HG02798 (cell line): ENCODE measurements at regions not wholly inside any gene's neighbourhood (a gene's known extent, or its start where the extent isn't known, plus 50 kb on each side); places are given as distances from the start of the nearest gene placed in this dataset.
"Not testable (repeated sequence)": the region's sequence is repeated elsewhere in the genome, so short reads cannot be mapped to it uniquely, and the experiment has no call there.

Experiments
- ATAC-seq: cut with Tn5 transposase; IDR thresholded peaks from one replicate; pipeline ENCODE4 v1.9.1; 2021; ENCODE audit warnings: mild to moderate bottlenecking; ENCODE audit not compliant: unreplicated experiment, poor library complexity

GRCh38 chr4:138595731-138596460 lies 353.7 kb upstream of the SLC7A11 start:
- no peak for ATAC-seq

DNA sequence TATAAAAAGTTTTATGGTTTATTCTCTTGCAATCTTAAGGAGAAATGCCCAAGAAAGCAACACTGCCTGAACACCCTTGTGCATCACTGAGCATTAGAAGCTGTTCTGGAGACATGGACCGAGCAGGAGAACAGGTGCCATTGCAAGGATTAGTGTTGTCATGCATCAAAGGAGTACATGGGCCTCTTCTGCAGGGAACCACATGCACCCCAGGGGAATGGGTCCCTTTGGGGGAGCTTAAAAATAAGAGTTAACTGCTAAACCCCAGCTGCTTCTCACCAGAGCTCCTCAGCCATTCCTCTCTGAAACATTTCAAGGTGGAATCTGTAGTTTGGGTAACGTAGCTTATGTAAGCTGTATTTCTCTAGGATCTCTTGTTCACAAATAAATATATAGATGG lies 353.0 kb upstream of the SLC7A11 start:
- ATAC-seq = no peak

DNA sequence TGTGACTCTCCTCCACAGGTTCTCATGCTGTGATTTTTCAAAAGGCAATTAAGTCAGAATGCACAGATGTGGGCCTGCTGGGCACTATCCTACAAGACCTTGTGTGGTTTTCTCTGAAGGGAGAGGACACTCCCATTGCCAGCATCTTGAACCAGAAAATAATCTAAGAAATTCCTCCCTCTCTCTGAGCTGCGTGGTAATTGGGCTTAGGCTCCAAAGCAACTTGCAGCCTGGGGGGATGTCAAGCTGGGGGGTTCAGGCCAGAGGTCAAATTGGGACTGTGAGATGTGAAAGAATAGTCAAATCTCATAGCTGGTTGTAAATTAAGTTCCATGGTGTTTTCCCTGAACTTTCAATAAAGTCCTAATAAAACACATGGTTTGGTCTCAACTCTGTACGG lies 350.6 kb upstream of the SLC7A11 start:
- no peak for ATAC-seq

DNA sequence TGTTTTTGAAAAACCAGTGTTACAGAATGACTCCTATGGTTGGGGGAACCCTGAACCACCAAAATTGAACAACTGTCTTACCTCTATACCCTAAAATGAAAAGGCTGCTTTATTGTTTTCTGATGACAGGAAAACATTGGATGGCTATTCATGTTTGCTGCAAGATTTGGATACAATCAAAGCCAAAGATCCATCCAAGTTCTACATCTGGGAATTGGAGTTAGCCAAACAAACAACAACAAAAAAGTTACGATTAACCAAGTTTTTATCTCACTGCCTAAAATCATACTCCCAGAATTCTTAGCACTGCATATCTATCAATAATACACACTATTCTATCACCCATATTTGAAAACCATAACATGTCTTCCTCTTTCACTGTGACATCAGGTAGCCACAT lies 349.7 kb upstream of the SLC7A11 start:
- ATAC-seq = no peak

DNA sequence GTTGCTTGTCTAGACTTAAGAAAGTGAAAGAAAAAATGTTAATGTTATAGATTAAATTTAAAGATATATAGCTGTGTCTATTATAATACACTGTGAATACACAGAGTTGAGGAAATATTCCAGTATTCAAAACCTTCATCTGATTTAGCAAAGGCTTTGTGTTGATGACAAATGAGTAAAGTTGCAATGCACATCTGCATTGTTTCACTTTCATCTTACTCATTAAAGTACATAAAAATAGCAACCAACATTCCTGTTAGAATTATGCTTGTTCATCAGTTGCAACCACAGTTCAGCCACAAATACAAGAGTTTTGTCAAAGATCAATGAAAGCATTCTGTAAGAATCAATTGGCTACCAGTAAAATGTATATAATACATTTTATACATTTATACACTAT lies 346.4 kb upstream of the SLC7A11 start:
- ATAC-seq = peak; percentile 51

- no peak for ATAC-seq
Observed at GRCh38 chr4:138579146-138579545, 337.0 kb upstream of the SLC7A11 start.

GRCh38 chr4:138577826-138578225 lies 335.7 kb upstream of the SLC7A11 start:
- not testable (repeated sequence) for ATAC-seq

- ATAC-seq = no peak
Observed at GRCh38 chr4:138577145-138577544, 335.0 kb upstream of the SLC7A11 start.

DNA sequence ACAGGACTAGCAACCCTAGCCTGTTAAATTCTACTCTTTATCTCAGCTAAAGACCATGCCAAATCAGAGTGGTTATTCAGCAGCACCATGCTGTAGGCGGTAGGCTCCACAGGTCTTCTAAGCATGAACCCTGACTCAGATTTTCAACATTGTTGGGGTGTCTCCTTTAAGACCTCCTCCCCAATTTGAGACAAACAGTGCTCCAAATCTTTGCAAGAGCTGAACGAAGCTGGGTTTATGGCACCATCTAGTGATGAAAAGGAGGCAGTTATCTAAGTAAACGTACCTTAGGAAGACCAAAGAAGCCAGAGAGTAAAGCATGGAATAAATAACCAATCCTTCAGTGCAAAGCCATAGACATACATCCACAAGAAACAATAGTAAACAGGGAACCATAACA lies 334.5 kb upstream of the SLC7A11 start:
- no peak for ATAC-seq

GRCh38 chr4:138573246-138573645 lies 331.1 kb upstream of the SLC7A11 start:
- ATAC-seq = no peak

GRCh38 chr4:138572007-138572406 lies 329.9 kb upstream of the SLC7A11 start:
- no peak for ATAC-seq

- no peak for ATAC-seq
Observed at GRCh38 chr4:138567696-138568095, 325.5 kb upstream of the SLC7A11 start.

DNA sequence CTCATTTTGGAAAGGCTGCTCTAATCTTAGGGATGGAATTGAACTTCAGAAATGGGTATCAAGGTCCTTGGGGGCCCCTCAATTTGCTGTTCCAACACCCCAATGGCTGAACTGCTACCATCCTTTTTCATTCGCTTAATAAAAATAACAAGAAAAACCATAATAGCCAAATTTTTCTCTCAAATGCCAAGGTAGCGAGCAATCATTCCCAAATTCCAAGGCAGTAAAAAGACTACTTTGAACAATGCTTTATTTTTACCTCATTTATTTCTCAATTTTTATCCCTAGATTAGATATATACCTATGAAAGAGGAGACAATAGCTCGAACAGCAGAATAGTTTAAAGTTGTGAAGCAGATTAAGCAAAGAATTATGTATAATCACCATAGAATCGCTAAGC lies 323.4 kb upstream of the SLC7A11 start:
- no peak for ATAC-seq

DNA sequence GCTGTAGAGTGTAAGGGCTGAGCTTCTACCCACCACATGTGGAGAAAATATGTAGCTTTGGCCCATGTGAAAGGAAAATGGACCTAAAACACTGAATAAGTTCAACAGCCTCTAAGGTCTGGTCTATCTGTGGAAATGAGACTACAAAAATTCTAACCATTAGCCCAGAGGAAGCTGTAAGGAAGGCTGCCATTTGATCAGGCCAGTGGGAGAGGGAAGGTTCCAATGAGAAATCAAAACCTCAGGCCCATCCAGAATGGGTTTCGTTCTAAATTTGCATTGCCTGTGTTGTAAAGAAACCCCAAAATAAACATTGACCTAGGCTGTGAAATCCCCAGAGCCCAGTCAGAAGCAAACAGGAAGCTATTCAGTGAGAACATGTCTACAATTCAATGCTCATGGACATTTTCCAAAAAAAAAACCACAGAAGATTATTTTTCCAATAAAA lies 320.4 kb upstream of the SLC7A11 start:
- ATAC-seq = peak; percentile 77

- no peak for ATAC-seq
Observed at GRCh38 chr4:138561906-138562305, 319.8 kb upstream of the SLC7A11 start.

- ATAC-seq = no peak
Observed at GRCh38 chr4:138561276-138561880, 319.2 kb upstream of the SLC7A11 start.

DNA sequence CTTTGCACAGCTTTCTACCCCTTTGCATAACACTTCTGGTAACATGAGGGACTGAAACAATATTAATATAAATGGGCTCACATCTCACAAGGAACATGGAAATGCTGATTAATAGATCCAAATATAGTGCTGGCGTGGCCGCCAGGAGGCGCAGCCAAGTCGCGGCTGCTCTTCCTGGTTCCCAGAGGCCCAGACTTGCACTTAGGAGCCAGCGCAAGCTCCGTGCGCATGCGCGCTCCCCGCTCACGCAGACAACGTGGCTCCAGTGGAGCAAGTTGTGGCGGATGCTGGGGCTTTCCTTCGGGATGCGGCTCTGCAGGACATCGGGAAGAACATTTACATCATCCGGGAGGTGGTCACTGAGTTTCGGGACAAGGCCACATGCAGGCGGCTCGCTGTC lies 318.3 kb upstream of the SLC7A11 start:
- ATAC-seq = no peak

DNA sequence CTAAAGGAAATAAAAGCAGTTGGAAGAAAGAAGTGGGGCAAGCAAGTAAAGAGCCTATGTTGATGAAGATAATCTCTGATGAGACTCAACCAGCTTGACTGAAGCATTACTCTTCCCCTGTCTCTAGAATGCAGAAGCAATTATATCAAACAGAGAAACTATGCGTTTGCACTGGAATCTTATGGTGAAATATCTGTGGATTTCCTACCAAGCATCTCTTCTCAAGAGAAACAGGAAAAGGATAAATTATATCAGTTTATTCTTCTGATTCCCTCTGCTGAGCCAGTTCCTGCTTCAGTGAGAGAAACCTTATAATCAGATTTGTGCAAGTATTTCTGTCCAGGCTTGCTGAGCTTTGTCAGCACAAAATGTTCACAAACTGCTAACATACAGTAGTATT lies 316.7 kb upstream of the SLC7A11 start:
- ATAC-seq = no peak

GRCh38 chr4:138555584-138555983 lies 313.4 kb upstream of the SLC7A11 start:
- peak; percentile 61 for ATAC-seq

- ATAC-seq = no peak
Observed at GRCh38 chr4:138555108-138555507, 313.0 kb upstream of the SLC7A11 start.

DNA sequence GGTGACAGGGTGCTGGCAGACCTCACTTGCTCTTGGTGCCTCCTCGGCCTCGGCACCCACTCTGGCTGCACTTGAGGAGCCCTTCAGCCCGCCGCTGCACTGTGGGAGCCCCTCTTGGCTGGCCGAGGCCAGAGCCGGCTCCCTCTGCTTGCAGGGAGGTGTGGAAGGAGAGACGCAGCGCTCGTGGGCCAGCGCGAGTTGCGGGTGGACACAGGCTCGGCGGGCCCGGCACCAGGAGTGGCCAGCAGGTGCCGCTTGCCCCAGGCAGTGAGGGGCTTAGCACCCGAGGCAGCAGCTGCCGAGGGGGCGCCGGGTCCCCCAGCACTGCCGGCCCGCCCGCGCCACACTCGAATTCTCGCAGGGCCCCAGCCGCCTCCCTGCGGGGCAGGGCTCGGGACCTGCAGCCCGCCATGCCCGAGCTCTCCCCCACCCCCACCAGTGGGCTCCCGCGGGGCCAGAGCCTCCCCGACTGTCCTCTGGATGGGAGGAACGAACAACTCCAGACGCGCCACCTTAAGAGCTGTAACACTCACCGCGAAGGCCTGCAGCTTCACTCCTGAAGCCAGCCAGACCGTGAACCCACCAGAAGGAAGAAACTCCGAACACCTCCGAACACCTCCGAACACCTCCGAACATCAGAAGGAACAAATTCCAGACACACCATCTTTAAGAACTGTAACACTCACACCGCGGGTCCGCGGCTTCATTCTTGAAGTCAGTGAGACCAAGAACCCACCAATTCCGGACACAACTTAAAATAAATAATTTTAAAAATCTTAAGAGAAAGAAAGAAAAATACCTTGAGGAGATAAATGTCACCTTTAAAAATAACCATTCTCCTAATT lies 311.1 kb upstream of the SLC7A11 start:
- ATAC-seq = no peak
